SU-DHL-6 (cell line): ENCODE measurements at regions not wholly inside any gene's neighbourhood (a gene's known extent, or its start where the extent isn't known, plus 50 kb on each side); places are given as distances from the start of the nearest gene placed in this dataset.

Experiments
- H2AFZ ChIP-seq: fragments of 200-600 bp; sonication (generic); 2 replicates; pipeline ENCODE4 v1.6.1; 2014; ENCODE audit warnings: low read depth, mild to moderate bottlenecking, moderate library complexity, mixed read lengths, antibody characterized with exemption, low read length; ENCODE audit not compliant: severe bottlenecking
- H3F3A ChIP-seq: fragments of 200-600 bp; shearing (Covaris generic); 2 replicates; pipeline ENCODE4 v1.6.0; 2016; ENCODE audit warnings: antibody characterized with exemption, mild to moderate bottlenecking; ENCODE audit not compliant: insufficient read depth
- H3K27ac ChIP-seq: fragments of 200-600 bp; sonication (generic); 2 replicates; pipeline ENCODE4 v1.5.1; 2016; ENCODE audit warnings: low read depth, mild to moderate bottlenecking, low read length, moderate library complexity, mixed read lengths
- H3K27me3 ChIP-seq: fragments of 200-600 bp; sonication (generic), shearing (Covaris generic); 2 replicates; pipeline ENCODE4 v1.6.0; 2014; ENCODE audit warnings: mild to moderate bottlenecking, low read length
- H3K36me3 ChIP-seq: fragments of 200-600 bp; sonication (generic); 2 replicates; pipeline ENCODE4 v1.6.1; 2014; ENCODE audit warnings: mild to moderate bottlenecking, low read length, mixed read lengths
- H3K4me2 ChIP-seq: fragments of 300-600, 200-600 bp; shearing (Covaris generic), sonication (generic); 2 replicates; pipeline ENCODE4 v1.6.0; 2014; ENCODE audit warnings: low read length, low read depth, mild to moderate bottlenecking; ENCODE audit not compliant: poor library complexity, severe bottlenecking
- H3K4me3 ChIP-seq: fragments of 200-600 bp; sonication (generic); 2 replicates; pipeline ENCODE4 v1.5.1; 2014; ENCODE audit warnings: antibody characterized with exemption, low read length, mild to moderate bottlenecking, mixed read lengths; ENCODE audit not compliant: insufficient read depth, poor library complexity, severe bottlenecking
- H3K79me2 ChIP-seq: fragments of 200-600 bp; sonication (generic); 2 replicates; pipeline ENCODE4 v1.6.1; 2014; ENCODE audit warnings: mild to moderate bottlenecking, low read length, moderate library complexity; ENCODE audit not compliant: insufficient read depth
- H3K9ac ChIP-seq: fragments of 200-600 bp; sonication (generic); 2 replicates; pipeline ENCODE4 v1.7.0; 2014; ENCODE audit warnings: mild to moderate bottlenecking, low read length
- H3K9me2 ChIP-seq: fragments of 200-600 bp; sonication (generic); replicated peaks from 2 replicates; pipeline ENCODE4 v1.6.1; 2014; ENCODE audit warnings: low read length; ENCODE audit not compliant: insufficient read depth
- H3K9me3 ChIP-seq: fragments of 200-600 bp; sonication (generic); 2 replicates; pipeline ENCODE4 v1.6.1; 2014; ENCODE audit warnings: low read length, mixed read lengths; ENCODE audit not compliant: insufficient read depth
- H4K20me1 ChIP-seq: fragments of 200-600 bp; sonication (generic); 2 replicates; pipeline ENCODE4 v1.6.1; 2014; ENCODE audit warnings: low read depth, mild to moderate bottlenecking, antibody characterized with exemption, low read length, moderate library complexity, mixed read lengths
- CTCF ChIP-seq: fragments of 200-600 bp; sonication (generic); IDR thresholded peaks from one replicate; pipeline ENCODE4 v1.5.1; 2017; ENCODE audit warnings: antibody characterized with exemption, mild to moderate bottlenecking, low read length, moderate library complexity; ENCODE audit not compliant: insufficient read depth, poor library complexity, severe bottlenecking
- EZH2phosphoT487 ChIP-seq: fragments of 200-600 bp; sonication (generic), shearing (Covaris generic); conservative IDR thresholded peaks from 2 replicates; pipeline ENCODE4 v1.6.1; 2018; ENCODE audit warnings: mild to moderate bottlenecking, antibody characterized with exemption, low read length, moderate library complexity, mixed read lengths

GRCh38 chr15:29631076-29632070, 190.9 kb downstream of the TJP1 start:
- Histone ChIP-seq H3K9me2 (no peaks in the 10 kb centered on the region), H3K9me3 (no peaks in the 10 kb centered on the region), H3K27me3 (no peaks in the 10 kb centered on the region), H2AFZ (no peak overlapping the region), H3K27ac (no peak overlapping the region), H3K4me3 (no peak overlapping the region), H3K36me3 (no peaks in the 10 kb centered on the region), H3K9ac (no peak overlapping the region), H3F3A (no peaks in the 10 kb centered on the region), H3K4me2 (no peak overlapping the region), H4K20me1 (no peaks in the 10 kb centered on the region), H3K79me2 (no peaks in the 10 kb centered on the region)
- no peak for TF ChIP-seq CTCF
- TF ChIP-seq EZH2phosphoT487, result no peak

GRCh38 chr15:29624271-29624670, 198.0 kb downstream of the TJP1 start:
- no peak for TF ChIP-seq EZH2phosphoT487
- TF ChIP-seq CTCF, result no peak
- no peaks in the 10 kb centered on the region for H3K36me3 ChIP-seq
- no peak overlapping the region for H2AFZ ChIP-seq

GRCh38 chr15:29623116-29623639, 199.1 kb downstream of the TJP1 start:
- TF ChIP-seq EZH2phosphoT487, result no peak
- no peak for TF ChIP-seq CTCF
- Histone ChIP-seq H3K27ac (no peak overlapping the region), H4K20me1 (no peaks in the 10 kb centered on the region), H3K9me2 (no peaks in the 10 kb centered on the region), H3K27me3 (no peaks in the 10 kb centered on the region), H3K9ac (no peak overlapping the region), H3K79me2 (no peaks in the 10 kb centered on the region), H3K9me3 (no peaks in the 10 kb centered on the region), H2AFZ (no peak overlapping the region), H3K4me3 (no peak overlapping the region), H3F3A (no peaks in the 10 kb centered on the region), H3K4me2 (no peak overlapping the region), H3K36me3 (no peaks in the 10 kb centered on the region)

More at GRCh38 chr15:29624271-29624670, 198.0 kb downstream of the TJP1 start:
- H4K20me1 ChIP-seq, result no peaks in the 10 kb centered on the region
- no peaks in the 10 kb centered on the region for H3K27me3 ChIP-seq
- H3K79me2 ChIP-seq, result no peaks in the 10 kb centered on the region
- no peaks in the 10 kb centered on the region for H3F3A ChIP-seq
- no peak overlapping the region for H3K4me2 ChIP-seq
- H3K4me3 ChIP-seq, result no peak overlapping the region
- H3K9me2 ChIP-seq, result no peaks in the 10 kb centered on the region
- H3K9ac ChIP-seq, result no peak overlapping the region
- no peaks in the 10 kb centered on the region for H3K9me3 ChIP-seq
- H3K27ac ChIP-seq, result no peak overlapping the region
